Cardiac muscle cell (in vitro differentiated cells and primary cell): ENCODE measurements at regions not wholly inside any gene's neighbourhood (a gene's known extent, or its start where the extent isn't known, plus 50 kb on each side); places are given as distances from the start of the nearest gene placed in this dataset.

Experiments
- DNase-seq, 2 donors: peaks; one replicate each; pipeline versions ENCODE4 v3.0.0 to v3.0.0-alpha.2; 2010 to 2017; ENCODE audit warnings: low read depth in 1 of 2, low spot score in 1 of 2
- H3K27ac ChIP-seq: fragments of 200-600 bp; sonication (generic); 2 replicates; pipeline ENCODE4 v1.5.1; 2016
- H3K27me3 ChIP-seq: fragments of 200-600 bp; sonication (generic); 2 replicates; pipeline ENCODE4 v1.6.0; 2016; ENCODE audit warnings: control low read depth
- H3K36me3 ChIP-seq: fragments of 200-600 bp; sonication (generic); 2 replicates; pipeline ENCODE4 v1.5.1; 2016; ENCODE audit warnings: control low read depth
- H3K4me1 ChIP-seq: fragments of 200-600 bp; sonication (generic); 2 replicates; pipeline ENCODE4 v1.8.1; 2017; ENCODE audit warnings: low read depth, mild to moderate bottlenecking, mixed run types
- H3K4me3 ChIP-seq: fragments of 200-600 bp; sonication (generic); 2 replicates; pipeline ENCODE4 v1.5.1; 2016; ENCODE audit warnings: mild to moderate bottlenecking
- H3K9me3 ChIP-seq: fragments of 200-600 bp; sonication (generic); 2 replicates; pipeline ENCODE4 v1.5.1; 2017; ENCODE audit warnings: low read depth, mild to moderate bottlenecking, control low read depth
- TF ChIP-seq, protein P1 (sequence below): IDR thresholded peaks from 2 replicates; pipeline ENCODE4 v1.5.1; 2012; ENCODE audit warnings: low read depth, mild to moderate bottlenecking, low read length

DNA sequence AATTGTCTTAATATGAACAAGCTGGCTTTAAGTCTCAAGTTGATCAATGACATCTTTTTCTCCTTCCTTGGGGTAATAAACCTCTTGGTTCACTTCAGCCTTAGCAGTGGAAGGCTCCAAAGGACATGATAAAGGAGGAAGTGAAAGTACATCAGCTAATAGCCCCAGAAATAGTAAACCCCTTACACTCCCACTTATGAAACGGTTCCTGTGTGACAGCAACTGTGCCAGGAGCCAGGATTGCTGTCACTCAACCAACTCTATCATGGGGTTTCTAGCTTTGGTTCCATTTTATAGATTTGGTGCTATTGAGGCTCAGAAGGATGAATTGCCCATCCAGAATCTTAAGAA, 216.7 kb downstream of the ABHD5 start:
- TF ChIP-seq, protein P1, sequence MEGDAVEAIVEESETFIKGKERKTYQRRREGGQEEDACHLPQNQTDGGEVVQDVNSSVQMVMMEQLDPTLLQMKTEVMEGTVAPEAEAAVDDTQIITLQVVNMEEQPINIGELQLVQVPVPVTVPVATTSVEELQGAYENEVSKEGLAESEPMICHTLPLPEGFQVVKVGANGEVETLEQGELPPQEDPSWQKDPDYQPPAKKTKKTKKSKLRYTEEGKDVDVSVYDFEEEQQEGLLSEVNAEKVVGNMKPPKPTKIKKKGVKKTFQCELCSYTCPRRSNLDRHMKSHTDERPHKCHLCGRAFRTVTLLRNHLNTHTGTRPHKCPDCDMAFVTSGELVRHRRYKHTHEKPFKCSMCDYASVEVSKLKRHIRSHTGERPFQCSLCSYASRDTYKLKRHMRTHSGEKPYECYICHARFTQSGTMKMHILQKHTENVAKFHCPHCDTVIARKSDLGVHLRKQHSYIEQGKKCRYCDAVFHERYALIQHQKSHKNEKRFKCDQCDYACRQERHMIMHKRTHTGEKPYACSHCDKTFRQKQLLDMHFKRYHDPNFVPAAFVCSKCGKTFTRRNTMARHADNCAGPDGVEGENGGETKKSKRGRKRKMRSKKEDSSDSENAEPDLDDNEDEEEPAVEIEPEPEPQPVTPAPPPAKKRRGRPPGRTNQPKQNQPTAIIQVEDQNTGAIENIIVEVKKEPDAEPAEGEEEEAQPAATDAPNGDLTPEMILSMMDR, result no peak
- no peaks in the 10 kb centered on the region for H3K36me3 ChIP-seq
- H3K9me3 ChIP-seq, result no peaks in the 10 kb centered on the region
- peaks cover 6% of the 10 kb centered on the region for H3K27me3 ChIP-seq
- no peak for DNase-seq
- no peak overlapping the region for H3K4me3 ChIP-seq
- H3K27ac ChIP-seq, result no peak overlapping the region
- no peaks in the 10 kb centered on the region for H3K4me1 ChIP-seq

DNA sequence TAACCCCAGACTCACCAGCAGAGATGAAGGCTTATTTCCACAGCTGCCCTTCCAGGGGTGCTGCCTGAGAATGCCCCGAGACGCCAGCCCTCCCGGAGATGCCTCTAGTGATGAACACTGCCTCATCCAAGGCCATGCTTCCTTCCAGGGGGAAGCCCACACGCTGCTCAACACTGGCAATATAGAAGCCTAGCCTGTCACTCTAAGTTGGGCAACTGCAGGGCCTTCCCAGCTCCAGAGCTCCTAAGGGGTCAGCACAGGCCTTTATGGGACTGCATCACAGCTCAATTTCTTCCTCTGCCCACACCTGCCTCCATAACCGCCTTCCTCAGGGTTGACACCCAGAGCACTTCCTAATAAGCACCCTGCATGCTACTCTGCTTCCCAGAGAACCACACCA, 217.7 kb downstream of the ABHD5 start:
- H3K36me3 ChIP-seq, result no peaks in the 10 kb centered on the region
- TF ChIP-seq, protein P1, result no peak
- peaks cover 6% of the 10 kb centered on the region for H3K27me3 ChIP-seq
- H3K27ac ChIP-seq, result no peak overlapping the region
- no peaks in the 10 kb centered on the region for H3K4me1 ChIP-seq
- DNase-seq, result no peak
- no peak overlapping the region for H3K4me3 ChIP-seq
- H3K9me3 ChIP-seq, result no peaks in the 10 kb centered on the region

DNA sequence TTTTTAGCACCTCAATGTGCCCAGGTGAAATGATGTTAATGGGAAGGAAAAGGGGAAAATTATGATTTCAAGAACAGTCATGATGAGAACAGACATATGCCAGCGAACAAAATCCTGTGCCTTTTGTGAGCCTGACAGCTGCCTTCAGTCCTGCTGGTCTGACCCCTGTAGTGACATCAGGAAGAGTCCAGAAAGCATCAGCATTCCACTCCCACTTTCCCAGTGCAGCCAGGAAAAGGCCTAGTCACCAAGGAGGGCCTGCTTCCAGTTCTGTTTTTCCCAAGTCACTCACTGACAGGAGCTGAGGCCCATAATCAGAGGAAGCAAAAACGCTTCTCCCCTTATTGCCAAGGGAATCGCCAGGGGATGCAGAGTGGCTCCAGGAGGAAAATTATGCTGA, 218.4 kb downstream of the ABHD5 start:
- no peaks in the 10 kb centered on the region for H3K9me3 ChIP-seq
- H3K4me3 ChIP-seq, result no peak overlapping the region
- no peaks in the 10 kb centered on the region for H3K36me3 ChIP-seq
- TF ChIP-seq, protein P1, result no peak
- no peak overlapping the region for H3K27ac ChIP-seq
- DNase-seq, result peak in 1 of 2 donors; percentile 10
- H3K27me3 ChIP-seq, result peaks cover 6% of the 10 kb centered on the region
- H3K4me1 ChIP-seq, result no peaks in the 10 kb centered on the region

DNA sequence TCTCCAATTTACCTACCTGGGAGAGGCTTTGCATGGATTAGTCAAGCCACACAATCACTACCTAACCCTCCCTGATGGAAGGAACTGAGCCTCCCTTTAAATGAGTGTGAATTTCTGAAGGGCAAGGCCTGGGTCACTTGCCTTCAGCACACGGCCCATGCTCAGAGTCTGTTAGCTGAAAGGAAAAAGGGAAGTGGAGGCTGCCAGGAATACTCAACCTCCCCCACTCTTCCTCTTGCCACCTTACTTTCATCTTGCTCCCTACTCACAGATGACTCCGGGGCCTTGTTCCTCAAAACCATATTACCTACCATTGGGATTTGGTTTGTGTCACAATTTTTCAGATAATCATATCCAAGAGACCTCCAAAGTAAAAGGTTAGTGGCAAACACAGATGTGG, 220.0 kb downstream of the ABHD5 start:
- Histone ChIP-seq H3K27me3 (peaks cover 1% of the 10 kb centered on the region), H3K27ac (no peak overlapping the region), H3K36me3 (no peaks in the 10 kb centered on the region), H3K4me1 (no peaks in the 10 kb centered on the region), H3K4me3 (no peak overlapping the region), H3K9me3 (no peaks in the 10 kb centered on the region)
- no peak for DNase-seq
- TF ChIP-seq, protein P1, result no peak

DNA sequence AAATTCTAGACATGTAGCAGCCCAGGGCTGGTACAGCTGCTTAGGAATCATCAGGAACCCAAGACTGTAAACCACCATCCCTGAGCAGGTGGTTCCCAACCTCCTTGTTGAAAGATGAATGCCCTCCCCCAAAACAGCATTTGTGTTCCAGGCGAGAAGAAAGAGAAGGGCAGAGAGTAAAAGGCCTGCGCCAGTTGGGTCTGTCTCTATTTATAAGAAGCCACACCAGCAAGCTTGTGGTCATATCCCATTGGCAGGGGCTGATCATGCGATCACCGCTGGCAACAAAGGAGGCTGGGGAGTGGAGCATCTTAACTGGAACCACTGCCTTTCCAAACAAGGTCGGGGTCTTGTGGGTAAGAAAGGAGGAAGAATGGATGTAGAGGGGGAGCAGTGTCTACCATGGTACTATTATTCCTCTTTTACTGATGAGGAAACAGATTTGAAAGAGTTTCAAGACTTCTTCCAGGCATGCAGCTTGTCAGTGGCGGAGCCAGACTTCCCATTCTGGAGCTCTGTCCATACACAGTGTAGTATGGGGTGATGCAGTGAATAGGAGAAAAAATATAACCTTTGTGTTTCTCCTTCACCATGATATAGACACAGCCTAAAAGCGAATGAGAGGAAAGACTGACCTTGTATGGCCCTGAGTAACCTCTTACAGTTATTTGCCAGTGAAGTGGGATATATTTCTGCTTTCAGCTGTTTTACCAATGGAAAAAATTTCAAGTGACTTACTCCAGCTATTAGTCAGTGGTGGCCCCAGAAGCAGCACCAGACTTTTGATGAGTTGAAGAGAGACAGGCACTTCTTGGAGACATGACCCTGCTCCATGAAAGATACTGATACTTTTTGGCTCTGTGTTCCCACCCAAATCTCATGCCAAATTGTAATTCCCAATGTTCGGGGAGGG, 222.6 kb downstream of the ABHD5 start:
- TF ChIP-seq, protein P1, result no peak
- Histone ChIP-seq H3K4me1 (no peaks in the 10 kb centered on the region), H3K27me3 (no peaks in the 10 kb centered on the region)

More for the DNA sequence above, 222.6 kb downstream of the ABHD5 start:
- no peak for DNase-seq
- H3K36me3 ChIP-seq, result no peaks in the 10 kb centered on the region
- no peaks in the 10 kb centered on the region for H3K9me3 ChIP-seq
- no peak overlapping the region for H3K27ac ChIP-seq
- H3K4me3 ChIP-seq, result no peak overlapping the region
